Kidney epithelial cell (primary cell): ENCODE measurements at regions not wholly inside any gene's neighbourhood (a gene's known extent, or its start where the extent isn't known, plus 50 kb on each side); places are given as distances from the start of the nearest gene placed in this dataset.

Experiments
- DNase-seq: peaks from one replicate; pipeline ENCODE4 v3.0.0-alpha.2; 2010; ENCODE audit warnings: low read depth
- H3K27me3 ChIP-seq: 2 replicates; pipeline ENCODE4 v1.6.0; 2011; ENCODE audit warnings: low read length; ENCODE audit not compliant: control insufficient read depth, insufficient read depth
- H3K36me3 ChIP-seq: 2 replicates; pipeline ENCODE4 v1.5.1; 2011; ENCODE audit warnings: low read length; ENCODE audit not compliant: control insufficient read depth, insufficient read depth
- H3K4me3 ChIP-seq: 2 replicates; pipeline ENCODE4 v1.5.1; 2011; ENCODE audit warnings: low read depth, mild to moderate bottlenecking, control low read depth, low read length
- TF ChIP-seq, protein P1 (sequence below): IDR thresholded peaks from 2 replicates; pipeline ENCODE4 v1.5.1; 2011; ENCODE audit warnings: mild to moderate bottlenecking, moderate library complexity, low read length, control low read depth, inconsistent platforms; ENCODE audit not compliant: insufficient read depth, poor library complexity, severe bottlenecking

- no peak overlapping the region for H3K4me3 ChIP-seq
- TF ChIP-seq, protein P1, sequence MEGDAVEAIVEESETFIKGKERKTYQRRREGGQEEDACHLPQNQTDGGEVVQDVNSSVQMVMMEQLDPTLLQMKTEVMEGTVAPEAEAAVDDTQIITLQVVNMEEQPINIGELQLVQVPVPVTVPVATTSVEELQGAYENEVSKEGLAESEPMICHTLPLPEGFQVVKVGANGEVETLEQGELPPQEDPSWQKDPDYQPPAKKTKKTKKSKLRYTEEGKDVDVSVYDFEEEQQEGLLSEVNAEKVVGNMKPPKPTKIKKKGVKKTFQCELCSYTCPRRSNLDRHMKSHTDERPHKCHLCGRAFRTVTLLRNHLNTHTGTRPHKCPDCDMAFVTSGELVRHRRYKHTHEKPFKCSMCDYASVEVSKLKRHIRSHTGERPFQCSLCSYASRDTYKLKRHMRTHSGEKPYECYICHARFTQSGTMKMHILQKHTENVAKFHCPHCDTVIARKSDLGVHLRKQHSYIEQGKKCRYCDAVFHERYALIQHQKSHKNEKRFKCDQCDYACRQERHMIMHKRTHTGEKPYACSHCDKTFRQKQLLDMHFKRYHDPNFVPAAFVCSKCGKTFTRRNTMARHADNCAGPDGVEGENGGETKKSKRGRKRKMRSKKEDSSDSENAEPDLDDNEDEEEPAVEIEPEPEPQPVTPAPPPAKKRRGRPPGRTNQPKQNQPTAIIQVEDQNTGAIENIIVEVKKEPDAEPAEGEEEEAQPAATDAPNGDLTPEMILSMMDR: no peak
- no peaks in the 10 kb centered on the region for H3K27me3 ChIP-seq
- DNase-seq: no peak
- no peaks in the 10 kb centered on the region for H3K36me3 ChIP-seq
Measured at GRCh38 chr4:147040874-147041273, 95.2 kb upstream of the TTC29 start.

DNA sequence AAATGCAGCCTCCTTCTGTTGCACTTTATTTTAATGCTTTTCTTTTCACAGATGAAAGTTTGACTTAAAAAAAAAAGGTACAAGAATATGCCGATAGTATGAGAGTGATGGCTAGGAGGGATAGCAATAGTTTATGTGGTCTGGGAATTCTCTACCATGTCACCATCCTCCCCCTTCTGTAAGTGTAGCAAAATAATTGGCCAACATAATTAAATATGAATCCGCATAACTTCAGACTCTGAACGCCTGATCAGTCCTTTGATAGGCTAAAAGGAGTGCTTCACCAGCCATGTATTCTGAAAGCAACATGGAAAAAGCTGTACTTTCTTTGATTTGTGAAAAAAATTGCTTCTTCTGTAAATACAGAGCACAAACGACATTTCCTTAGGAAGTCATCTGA is 95.7 kb upstream of the TTC29 start:
- no peaks in the 10 kb centered on the region for H3K27me3 ChIP-seq
- no peak overlapping the region for H3K4me3 ChIP-seq
- TF ChIP-seq, protein P1: no peak
- no peak for DNase-seq
- no peaks in the 10 kb centered on the region for H3K36me3 ChIP-seq

DNA sequence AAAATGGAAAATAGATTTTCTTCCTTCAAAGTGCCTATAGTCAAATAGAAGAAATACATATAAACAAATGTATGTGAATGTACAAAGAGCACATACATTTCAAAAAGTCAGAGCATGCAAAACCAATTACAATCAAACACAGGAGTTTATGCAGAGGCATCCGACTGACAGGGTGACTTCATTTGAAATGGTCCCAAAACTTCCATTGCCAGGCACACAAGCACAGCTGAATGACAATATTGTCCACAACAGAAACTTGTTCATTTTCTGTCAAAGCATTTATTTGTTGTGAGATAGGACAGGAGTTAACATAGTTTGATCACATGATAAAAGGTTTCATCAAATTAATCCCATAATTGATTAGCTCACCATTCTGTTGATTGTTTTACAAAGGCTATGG is 96.4 kb upstream of the TTC29 start:
- TF ChIP-seq, protein P1: no peak
- no peak overlapping the region for H3K4me3 ChIP-seq
- DNase-seq: no peak
- H3K27me3 ChIP-seq: no peaks in the 10 kb centered on the region
- H3K36me3 ChIP-seq: no peaks in the 10 kb centered on the region

GRCh38 chr4:147044241-147044640 is 98.6 kb upstream of the TTC29 start:
- Histone ChIP-seq H3K36me3 (no peaks in the 10 kb centered on the region), H3K27me3 (no peaks in the 10 kb centered on the region), H3K4me3 (no peak overlapping the region)
- DNase-seq: no peak
- TF ChIP-seq, protein P1: no peak

DNA sequence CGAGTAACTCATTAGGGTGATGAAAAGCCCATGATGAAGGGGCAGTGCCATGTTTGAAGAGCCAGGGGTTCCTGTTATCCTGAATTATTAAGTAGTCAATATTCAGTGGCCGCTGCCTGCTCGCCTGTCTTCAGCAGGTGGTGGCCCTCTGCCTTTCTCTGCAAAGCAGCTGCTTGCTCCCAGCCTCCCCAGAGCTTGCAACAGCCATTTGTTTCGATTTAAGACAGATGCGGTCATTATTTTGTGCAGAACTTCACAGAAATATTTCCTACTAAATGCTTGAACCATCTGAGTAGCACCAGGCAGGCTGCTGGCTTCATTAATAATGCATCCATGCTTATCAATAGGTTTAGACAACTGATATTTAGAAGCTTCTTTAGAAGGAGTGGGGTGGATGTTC is 104.3 kb upstream of the TTC29 start:
- DNase-seq: no peak
- Histone ChIP-seq H3K27me3 (no peaks in the 10 kb centered on the region), H3K36me3 (no peaks in the 10 kb centered on the region), H3K4me3 (no peak overlapping the region)
- TF ChIP-seq, protein P1: no peak

DNA sequence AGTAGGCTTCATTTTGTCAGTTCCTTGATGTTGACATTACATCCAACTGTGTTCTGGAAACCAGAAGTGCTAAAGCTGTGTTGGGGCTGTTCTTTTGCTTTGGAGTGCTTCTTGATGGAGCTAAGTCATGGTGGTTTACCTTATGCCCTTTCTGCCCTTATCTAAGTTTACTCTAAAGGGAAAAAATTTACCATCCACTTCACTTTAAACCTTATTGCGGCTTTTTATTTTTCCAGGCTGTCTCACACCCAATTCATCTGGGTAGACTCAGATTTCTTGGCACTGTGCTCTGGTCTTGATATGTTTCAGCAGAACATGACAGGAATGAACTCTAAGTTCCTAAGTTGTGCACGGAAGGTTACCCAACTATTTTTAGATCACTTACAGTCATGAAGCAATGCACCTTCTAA is 104.7 kb upstream of the TTC29 start:
- H3K27me3 ChIP-seq: no peaks in the 10 kb centered on the region
- no peak for DNase-seq
- H3K36me3 ChIP-seq: no peaks in the 10 kb centered on the region
- TF ChIP-seq, protein P1: no peak
- no peak overlapping the region for H3K4me3 ChIP-seq
